GM23248 (cell line): ENCODE measurements at regions not wholly inside any gene's neighbourhood (a gene's known extent, or its start where the extent isn't known, plus 50 kb on each side); places are given as distances from the start of the nearest gene placed in this dataset.

Experiments
- DNase-seq: peaks from one replicate; pipeline ENCODE4 v3.0.0-alpha.2; 2015
- H2AFZ ChIP-seq: fragments of 200-600 bp; sonication (generic); 2 replicates; pipeline ENCODE4 v1.6.1; 2016; ENCODE audit warnings: antibody characterized with exemption
- H3F3A ChIP-seq: fragments of 200-600 bp; sonication (generic); 2 replicates; pipeline ENCODE4 v1.6.1; 2016; ENCODE audit warnings: mild to moderate bottlenecking, antibody characterized with exemption, mixed run types; ENCODE audit not compliant: insufficient read depth
- H3K27ac ChIP-seq: fragments of 200-600 bp; sonication (generic); 2 replicates; pipeline ENCODE4 v1.5.1; 2016; ENCODE audit warnings: mild to moderate bottlenecking
- H3K27me3 ChIP-seq: fragments of 200-600 bp; sonication (generic); replicated peaks from 2 replicates; pipeline ENCODE4 v1.6.1; 2016; ENCODE audit warnings: mild to moderate bottlenecking; ENCODE audit not compliant: insufficient read depth
- H3K36me3 ChIP-seq: fragments of 200-600 bp; sonication (generic); 2 replicates; pipeline ENCODE4 v1.6.1; 2016; ENCODE audit warnings: low read depth, mild to moderate bottlenecking
- H3K4me1 ChIP-seq: fragments of 200-600 bp; sonication (generic); 2 replicates; pipeline ENCODE4 v1.6.1; 2016; ENCODE audit warnings: mild to moderate bottlenecking; ENCODE audit not compliant: insufficient read depth
- H3K4me2 ChIP-seq: fragments of 200-600 bp; sonication (generic); one replicate; pipeline ENCODE4 v1.6.1; 2016; ENCODE audit warnings: mild to moderate bottlenecking; ENCODE audit not compliant: unreplicated experiment
- H3K4me3 ChIP-seq: fragments of 200-600 bp; sonication (generic); 2 replicates; pipeline ENCODE4 v1.5.1; 2016; ENCODE audit warnings: mild to moderate bottlenecking
- H3K79me2 ChIP-seq: fragments of 200-600 bp; sonication (generic); 2 replicates; pipeline ENCODE4 v1.6.1; 2016; ENCODE audit warnings: mild to moderate bottlenecking; ENCODE audit not compliant: insufficient read depth
- H3K9ac ChIP-seq: fragments of 200-600 bp; sonication (generic); 2 replicates; pipeline ENCODE4 v1.6.1; 2016; ENCODE audit warnings: mild to moderate bottlenecking
- H3K9me2 ChIP-seq: fragments of 200-600 bp; sonication (generic); 2 replicates; pipeline ENCODE4 v1.6.1; 2016; ENCODE audit warnings: mixed run types, mild to moderate bottlenecking, moderate library complexity; ENCODE audit not compliant: insufficient read depth
- H3K9me3 ChIP-seq: fragments of 200-600 bp; sonication (generic); one replicate; pipeline ENCODE4 v1.6.1; 2017; ENCODE audit warnings: low read depth
- H4K20me1 ChIP-seq: fragments of 200-600 bp; sonication (generic); 2 replicates; pipeline ENCODE4 v1.6.0; 2016; ENCODE audit not compliant: insufficient read depth
- EZH2 ChIP-seq: fragments of 200-600 bp; sonication (generic); IDR thresholded peaks from 2 replicates; pipeline ENCODE4 v1.6.1; 2018; ENCODE audit warnings: antibody characterized with exemption, mild to moderate bottlenecking; ENCODE audit not compliant: insufficient read depth, poor library complexity, severe bottlenecking
- EZH2phosphoT487 ChIP-seq: fragments of 200-600 bp; sonication (generic); IDR thresholded peaks from 2 replicates; pipeline ENCODE4 v1.6.1; 2018; ENCODE audit warnings: antibody characterized with exemption, moderate library complexity, mild to moderate bottlenecking, low read depth; ENCODE audit not compliant: insufficient read depth
- WGBS, 2 experiments: methylation state at CpG; one replicate each; pipeline ENCODE4 v1.1.6; 2015 to 2017; ENCODE audit warnings: low lambda C conversion rate in 2 of 2, low coverage in 1 of 2; ENCODE audit errors: missing lambda C conversion rate in 2 of 2; 5-methylcytosine and 5-hydroxymethylcytosine counted together
- in situ Hi-C: fragments of 300-500 bp; cut with MboI; formaldehyde crosslinking; loops from 2 replicates; pipeline ENCODE4 v1.15.0; 2020

- whole genome bisulfite sequencing, 2 experiments = 64 to 76% methylated on average over 4 of the region's 4 CpGs
- in situ Hi-C loops = no loop called here
- H3K4me2 ChIP-seq = no peak overlapping the region
Measured at GRCh38 chr6:6907286-6907685, 200.5 kb upstream of the RREB1 start.

DNA sequence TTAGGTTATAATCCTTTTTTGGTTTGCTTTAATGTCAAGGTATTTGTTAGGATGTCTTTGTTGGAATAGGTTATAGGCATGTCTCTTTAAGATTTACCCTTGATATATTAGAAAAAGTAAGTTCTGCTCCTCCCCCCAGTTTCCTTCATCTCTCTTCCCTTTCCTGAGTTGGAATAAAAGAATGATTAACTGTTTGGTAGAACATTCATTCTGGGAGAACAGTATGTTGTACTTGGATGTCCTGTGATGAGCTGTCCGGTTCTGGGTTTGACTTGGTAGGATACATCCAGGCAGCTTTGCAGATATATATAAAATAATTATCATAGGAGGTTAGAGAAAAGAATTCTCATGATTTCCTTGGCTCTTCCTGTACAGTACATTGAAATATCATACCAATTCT is 199.6 kb upstream of the RREB1 start:
- H3K9ac ChIP-seq = no peak overlapping the region
- no peaks in the 10 kb centered on the region for H3K79me2 ChIP-seq
- H3K27ac ChIP-seq = no peak overlapping the region
- H3K4me2 ChIP-seq = no peak overlapping the region
- no peaks in the 10 kb centered on the region for H3K9me2 ChIP-seq
- no peak overlapping the region for H2AFZ ChIP-seq
- H3K4me3 ChIP-seq = no peak overlapping the region
- TF ChIP-seq EZH2 (no peak), EZH2phosphoT487 (no peak)
- H3F3A ChIP-seq = no peaks in the 10 kb centered on the region
- no peaks in the 10 kb centered on the region for H3K27me3 ChIP-seq
- in situ Hi-C loops = no loop called here
- H3K4me1 ChIP-seq = no peaks in the 10 kb centered on the region
- no peaks in the 10 kb centered on the region for H3K36me3 ChIP-seq
- WGBS, 2 experiments = 77 to 92% methylated on average over 1 of the region's 1 CpG
- H4K20me1 ChIP-seq = no peaks in the 10 kb centered on the region
- H3K9me3 ChIP-seq = no peaks in the 10 kb centered on the region
- DNase-seq = no peak

More at GRCh38 chr6:6907286-6907685, 200.5 kb upstream of the RREB1 start:
- H3K4me1 ChIP-seq = no peaks in the 10 kb centered on the region
- H3K9ac ChIP-seq = no peak overlapping the region
- no peaks in the 10 kb centered on the region for H3K79me2 ChIP-seq
- no peaks in the 10 kb centered on the region for H3K9me3 ChIP-seq
- no peaks in the 10 kb centered on the region for H3K36me3 ChIP-seq
- no peak overlapping the region for H2AFZ ChIP-seq
- DNase-seq = no peak
- H3K4me3 ChIP-seq = no peak overlapping the region
- H3F3A ChIP-seq = no peaks in the 10 kb centered on the region
- H3K27me3 ChIP-seq = no peaks in the 10 kb centered on the region
- TF ChIP-seq EZH2phosphoT487 (no peak), EZH2 (no peak)
- no peaks in the 10 kb centered on the region for H4K20me1 ChIP-seq
- H3K27ac ChIP-seq = no peak overlapping the region
- H3K9me2 ChIP-seq = no peaks in the 10 kb centered on the region

DNA sequence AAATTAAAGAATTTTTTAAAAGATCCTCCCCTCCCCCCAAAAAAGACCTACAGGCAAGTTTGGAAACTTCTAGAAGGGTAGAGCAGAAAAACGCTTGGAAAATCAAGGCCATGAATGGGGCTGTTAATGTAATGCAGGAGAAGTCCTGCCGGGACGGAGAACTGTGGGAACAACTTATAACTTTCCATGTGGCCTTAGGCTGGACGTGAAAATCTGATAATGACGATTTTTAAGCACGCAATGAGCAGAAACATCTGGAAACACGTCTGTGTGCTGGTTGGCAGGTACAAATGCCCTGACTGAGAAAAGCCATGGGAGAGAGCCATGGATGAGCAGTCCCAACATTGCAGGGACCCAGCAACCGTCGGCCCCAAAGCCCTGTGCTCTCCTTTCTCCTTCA is 198.7 kb upstream of the RREB1 start:
- 62 to 70% methylated on average over 9 of the region's 9 CpGs for WGBS, 2 experiments
- in situ Hi-C loops = no loop called here

DNA sequence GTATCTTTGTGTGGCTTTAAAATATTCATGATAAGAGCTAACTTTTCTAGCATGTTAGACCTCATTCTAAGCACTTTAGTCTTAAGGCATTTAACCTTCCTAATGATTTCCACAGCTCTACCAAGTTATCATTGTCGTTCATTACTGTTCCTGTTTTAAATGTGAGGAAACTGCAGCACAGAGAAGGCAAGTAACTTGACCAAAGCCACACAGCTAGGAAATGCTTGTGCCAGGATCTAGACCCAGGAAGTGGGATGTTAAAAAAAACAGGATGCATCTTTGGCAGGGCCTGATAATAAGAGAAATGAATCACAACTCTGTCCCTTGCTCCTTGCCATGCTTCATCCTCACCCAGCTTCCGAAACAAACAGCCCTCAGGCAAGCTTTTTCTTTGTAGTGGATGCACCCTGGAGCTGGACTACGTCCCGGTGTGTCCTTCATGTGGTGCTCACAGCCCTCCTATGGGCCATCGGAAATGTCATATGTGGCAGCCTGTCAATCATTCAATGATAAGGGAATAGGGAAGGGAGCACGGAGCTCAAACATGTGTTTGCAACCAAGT is 196.9 kb upstream of the RREB1 start:
- Histone ChIP-seq H3K27me3 (no peaks in the 10 kb centered on the region), H3K79me2 (no peaks in the 10 kb centered on the region), H3K9ac (no peak overlapping the region), H3K9me3 (no peaks in the 10 kb centered on the region), H2AFZ (no peak overlapping the region), H3K4me3 (no peak overlapping the region), H3K27ac (no peak overlapping the region), H4K20me1 (no peaks in the 10 kb centered on the region), H3K9me2 (no peaks in the 10 kb centered on the region), H3K4me1 (peaks cover 1% of the 10 kb centered on the region), H3K4me2 (no peak overlapping the region), H3K36me3 (no peaks in the 10 kb centered on the region), H3F3A (no peaks in the 10 kb centered on the region)
- TF ChIP-seq EZH2phosphoT487 (no peak), EZH2 (no peak)
- 86 to 88% methylated on average over 6 of the region's 6 CpGs for WGBS, 2 experiments
- no peak for DNase-seq
- in situ Hi-C loops = no loop called here

More for the DNA sequence above, 198.7 kb upstream of the RREB1 start:
- TF ChIP-seq EZH2phosphoT487 = no peak
- TF ChIP-seq EZH2 = no peak
- H3K9me2 ChIP-seq = no peaks in the 10 kb centered on the region
- H3K27me3 ChIP-seq = no peaks in the 10 kb centered on the region
- no peak overlapping the region for H3K4me3 ChIP-seq
- no peaks in the 10 kb centered on the region for H3K9me3 ChIP-seq
- H3K4me2 ChIP-seq = no peak overlapping the region
- no peak overlapping the region for H3K9ac ChIP-seq
- DNase-seq = no peak
- H3K36me3 ChIP-seq = no peaks in the 10 kb centered on the region
- no peaks in the 10 kb centered on the region for H3K79me2 ChIP-seq
- H2AFZ ChIP-seq = no peak overlapping the region
- no peak overlapping the region for H3K27ac ChIP-seq
- no peaks in the 10 kb centered on the region for H3K4me1 ChIP-seq
- no peaks in the 10 kb centered on the region for H4K20me1 ChIP-seq
- no peaks in the 10 kb centered on the region for H3F3A ChIP-seq

DNA sequence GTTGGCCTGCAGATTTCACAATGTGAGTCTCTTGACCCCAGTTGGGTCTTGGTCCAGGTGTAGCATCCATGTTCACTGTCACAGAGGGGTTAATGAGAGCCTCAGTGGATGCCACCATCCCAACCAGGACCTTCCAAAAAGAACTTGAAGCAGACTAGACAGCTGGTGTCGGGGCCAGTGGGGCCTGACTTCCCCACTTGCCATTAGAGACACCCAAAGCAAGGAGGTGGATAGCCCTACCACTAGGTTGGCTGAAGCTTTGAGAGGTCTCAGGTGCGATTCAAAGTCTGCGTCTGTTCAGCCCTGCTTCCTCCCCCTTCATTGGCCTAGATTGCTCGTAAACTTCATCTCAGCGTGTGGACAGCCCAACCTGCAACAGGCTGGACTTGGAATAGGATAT is 196.4 kb upstream of the RREB1 start:
- Histone ChIP-seq H3K4me3 (no peak overlapping the region), H3K9me2 (no peaks in the 10 kb centered on the region), H3K9me3 (no peaks in the 10 kb centered on the region), H2AFZ (no peak overlapping the region), H3K4me2 (no peak overlapping the region), H3K36me3 (no peaks in the 10 kb centered on the region), H3F3A (no peaks in the 10 kb centered on the region), H3K9ac (no peak overlapping the region), H3K79me2 (no peaks in the 10 kb centered on the region), H3K27me3 (no peaks in the 10 kb centered on the region), H3K4me1 (peaks cover 7% of the 10 kb centered on the region), H4K20me1 (no peaks in the 10 kb centered on the region), H3K27ac (no peak overlapping the region)
- in situ Hi-C loops = no loop called here
- no peak for DNase-seq
- no peak for TF ChIP-seq EZH2phosphoT487
- no peak for TF ChIP-seq EZH2
- 81 to 82% methylated on average over 5 of the region's 5 CpGs for WGBS, 2 experiments
